PC-3 (cell line): ENCODE measurements at regions not wholly inside any gene's neighbourhood (a gene's known extent, or its start where the extent isn't known, plus 50 kb on each side); places are given as distances from the start of the nearest gene placed in this dataset.

Experiments
- EZH2 ChIP-seq: fragments of 300-600 bp; sonication (generic); IDR thresholded peaks from one replicate; pipeline ENCODE4 v1.6.1; 2017; ENCODE audit warnings: antibody characterized with exemption, mild to moderate bottlenecking, low read length; ENCODE audit not compliant: unreplicated experiment
- TF ChIP-seq, protein P1 (sequence below): fragments of 300-600 bp; sonication (generic); conservative IDR thresholded peaks from 2 replicates; pipeline ENCODE4 v1.5.1; 2017; ENCODE audit warnings: antibody characterized with exemption, low read depth, mild to moderate bottlenecking, low read length

DNA sequence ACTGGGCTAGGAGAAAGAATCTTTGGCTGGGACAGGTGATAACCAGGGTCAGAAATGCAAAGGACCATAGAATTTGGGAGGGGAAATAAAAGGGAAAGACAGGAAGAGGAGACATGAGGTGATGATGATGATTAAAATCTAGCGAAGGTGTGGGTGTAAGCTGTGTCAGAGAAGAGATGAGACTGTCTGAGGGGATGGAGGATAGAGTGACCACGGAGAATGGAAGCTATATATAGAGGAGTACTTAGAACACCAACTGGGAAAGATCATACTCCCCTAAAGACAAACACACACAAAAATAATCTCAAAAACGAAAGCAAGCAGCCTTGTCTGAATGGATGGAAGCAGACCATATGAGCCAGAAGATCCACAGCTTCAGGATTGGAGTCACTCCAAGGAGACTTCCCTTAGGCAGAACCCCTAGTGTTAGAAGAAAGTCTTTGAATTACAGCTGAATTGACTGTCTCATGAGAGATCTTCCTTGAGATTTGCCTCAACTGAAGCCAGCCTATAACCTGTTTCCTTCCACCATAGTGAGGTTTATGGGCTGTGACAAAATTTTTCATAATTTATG is 115.2 kb upstream of the DAZL start:
- TF ChIP-seq, protein P1, sequence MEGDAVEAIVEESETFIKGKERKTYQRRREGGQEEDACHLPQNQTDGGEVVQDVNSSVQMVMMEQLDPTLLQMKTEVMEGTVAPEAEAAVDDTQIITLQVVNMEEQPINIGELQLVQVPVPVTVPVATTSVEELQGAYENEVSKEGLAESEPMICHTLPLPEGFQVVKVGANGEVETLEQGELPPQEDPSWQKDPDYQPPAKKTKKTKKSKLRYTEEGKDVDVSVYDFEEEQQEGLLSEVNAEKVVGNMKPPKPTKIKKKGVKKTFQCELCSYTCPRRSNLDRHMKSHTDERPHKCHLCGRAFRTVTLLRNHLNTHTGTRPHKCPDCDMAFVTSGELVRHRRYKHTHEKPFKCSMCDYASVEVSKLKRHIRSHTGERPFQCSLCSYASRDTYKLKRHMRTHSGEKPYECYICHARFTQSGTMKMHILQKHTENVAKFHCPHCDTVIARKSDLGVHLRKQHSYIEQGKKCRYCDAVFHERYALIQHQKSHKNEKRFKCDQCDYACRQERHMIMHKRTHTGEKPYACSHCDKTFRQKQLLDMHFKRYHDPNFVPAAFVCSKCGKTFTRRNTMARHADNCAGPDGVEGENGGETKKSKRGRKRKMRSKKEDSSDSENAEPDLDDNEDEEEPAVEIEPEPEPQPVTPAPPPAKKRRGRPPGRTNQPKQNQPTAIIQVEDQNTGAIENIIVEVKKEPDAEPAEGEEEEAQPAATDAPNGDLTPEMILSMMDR = no peak
- TF ChIP-seq EZH2 = no peak
